SK-N-SH (cell line): ENCODE measurements at regions not wholly inside any gene's neighbourhood (a gene's known extent, or its start where the extent isn't known, plus 50 kb on each side); places are given as distances from the start of the nearest gene placed in this dataset.

Experiments
- CTCF ChIA-PET: fragments of 300-600, 350-600 bp; formaldehyde crosslinking; extraction: SDS; loops from one replicate; lab custom pipeline; 2021; lab: Yijun Ruan, JAX
- POLR2A ChIA-PET: fragments of 350-600 bp; sonication (Branson Sonifier 250); formaldehyde crosslinking; extraction: SDS; loops from one replicate; lab custom pipeline; 2020; ENCODE audit warnings: antibody characterized with exemption, inconsistent platforms; lab: Yijun Ruan, JAX
- DNase-seq: peaks from one replicate; pipeline ENCODE4 v3.0.0; 2012
- H2AFZ ChIP-seq: fragments of 200-600 bp; sonication (generic); 2 replicates; pipeline ENCODE4 v1.8.1; 2016; ENCODE audit warnings: antibody characterized with exemption, mild to moderate bottlenecking, low read depth
- H3F3A ChIP-seq: fragments of 200-600 bp; sonication (generic); replicated peaks from 2 replicates; pipeline ENCODE3; 2016; ENCODE audit warnings: antibody characterized with exemption, mild to moderate bottlenecking; ENCODE audit not compliant: insufficient read depth
- H3K27ac ChIP-seq, 2 experiments: fragments of 200-500 bp in 1 of 2; fragments of 200-600 bp in 1 of 2; sonication (Bioruptor generic) in 1 of 2; sonication (generic), shearing (Covaris generic) in 1 of 2; 2 replicates each; pipeline versions ENCODE4 v1.5.1 to v1.6.1; 2014 to 2016; ENCODE audit warnings: low read depth in 2 of 2, inconsistent platforms in 1 of 2, low read length in 1 of 2, mild to moderate bottlenecking in 1 of 2, mixed read lengths in 1 of 2
- H3K27me3 ChIP-seq: fragments of 200-600 bp; sonication (generic), shearing (Covaris generic); 2 replicates; pipeline ENCODE4 v1.6.1; 2016; ENCODE audit warnings: mixed run types; ENCODE audit not compliant: insufficient read depth
- H3K36me3 ChIP-seq, 2 experiments: fragments of 200-500 bp in 1 of 2; fragments of 200-600 bp in 1 of 2; sonication (Bioruptor generic) in 1 of 2; sonication (generic) in 1 of 2; replicated peaks in 1 of 2; 2 replicates each; pipeline versions ENCODE3 to v1.5.1; 2014 to 2016; ENCODE audit warnings: low read length in 1 of 2, mild to moderate bottlenecking in 1 of 2; ENCODE audit not compliant: insufficient read depth in 2 of 2, control insufficient read depth in 1 of 2
- H3K4me1 ChIP-seq, 2 experiments: fragments of 200-500 bp in 1 of 2; fragments of 200-600 bp in 1 of 2; sonication (Bioruptor generic) in 1 of 2; sonication (generic), shearing (Covaris generic) in 1 of 2; 2 replicates each; pipeline versions ENCODE4 v1.5.1 to v1.6.1; 2014 to 2016; ENCODE audit warnings: low read depth in 1 of 2, low read length in 1 of 2, mixed run types in 1 of 2; ENCODE audit not compliant: insufficient read depth in 2 of 2, control insufficient read depth in 1 of 2
- H3K4me2 ChIP-seq: fragments of 200-600 bp; sonication (generic), shearing (Covaris generic); 2 replicates; pipeline ENCODE4 v1.6.1; 2017; ENCODE audit warnings: mixed run types
- H3K4me3 ChIP-seq, 2 experiments: fragments of 200-500 bp in 1 of 2; fragments of 200-600 bp in 1 of 2; sonication (Bioruptor generic) in 1 of 2; sonication (generic), shearing (Covaris generic) in 1 of 2; 2 replicates each; pipeline versions ENCODE4 v1.5.1 to v1.8.1; 2014 to 2016; ENCODE audit warnings: low read depth in 2 of 2, inconsistent platforms in 1 of 2, low read length in 1 of 2, mild to moderate bottlenecking in 1 of 2, mixed read lengths in 1 of 2, moderate library complexity in 1 of 2
- H3K79me2 ChIP-seq: fragments of 200-600 bp; sonication (generic); 2 replicates; pipeline ENCODE4 v1.8.1; 2017; ENCODE audit warnings: mild to moderate bottlenecking; ENCODE audit not compliant: insufficient read depth
- H3K9ac ChIP-seq: fragments of 200-600 bp; sonication (generic); 2 replicates; pipeline ENCODE4 v1.6.1; 2017; ENCODE audit warnings: mixed run types
- H3K9me2 ChIP-seq: fragments of 200-600 bp; sonication (generic); 2 replicates; pipeline ENCODE4 v1.6.1; 2017; ENCODE audit warnings: mixed run types
- H3K9me3 ChIP-seq: fragments of 200-600 bp; sonication (generic); 2 replicates; pipeline ENCODE4 v1.6.1; 2017; ENCODE audit warnings: mixed run types, mild to moderate bottlenecking, moderate library complexity
- H4K20me1 ChIP-seq: fragments of 200-600 bp; sonication (generic); 2 replicates; pipeline ENCODE4 v1.6.1; 2017; ENCODE audit warnings: mild to moderate bottlenecking, mixed run types; ENCODE audit not compliant: insufficient read depth
- ELF1 ChIP-seq: IDR thresholded peaks from 2 replicates; pipeline ENCODE4 v1.4.0; 2012
- FOXJ3 ChIP-seq: sonication (generic); formaldehyde crosslinking; IDR thresholded peaks from 2 replicates; pipeline ENCODE4 v1.5.1; 2020; ENCODE audit warnings: mild to moderate bottlenecking, missing genetic modification reagents
- JUND ChIP-seq: IDR thresholded peaks from 2 replicates; pipeline ENCODE4 v1.4.0; 2012
- MEF2A ChIP-seq: IDR thresholded peaks from 2 replicates; pipeline ENCODE4 v1.4.0; 2012; ENCODE audit warnings: low read depth, borderline replicate concordance
- NFIC ChIP-seq: IDR thresholded peaks from 2 replicates; pipeline ENCODE4 v1.4.0; 2012; ENCODE audit warnings: borderline replicate concordance
- RAD21 ChIP-seq: IDR thresholded peaks from 2 replicates; pipeline ENCODE4 v1.6.1; 2012; ENCODE audit warnings: mild to moderate bottlenecking, low read length
- RCOR1 ChIP-seq: fragments of 150-350 bp; IDR thresholded peaks from 2 replicates; pipeline ENCODE4 v1.6.1; 2017; ENCODE audit warnings: antibody characterized with exemption, low read length
- RFX5 ChIP-seq: IDR thresholded peaks from 2 replicates; pipeline ENCODE4 v1.6.1; 2012; ENCODE audit warnings: mild to moderate bottlenecking, improper control_type of control experiment, low read length
- RXRA ChIP-seq: IDR thresholded peaks from 2 replicates; pipeline ENCODE4 v1.4.0; 2012; ENCODE audit warnings: low read depth, mild to moderate bottlenecking, borderline replicate concordance
- SIN3A ChIP-seq: IDR thresholded peaks from 2 replicates; pipeline ENCODE4 v1.6.1; 2012; ENCODE audit warnings: low read depth, mild to moderate bottlenecking, low read length, moderate library complexity, borderline replicate concordance
- TCF12 ChIP-seq: IDR thresholded peaks from 2 replicates; pipeline ENCODE4 v1.4.0; 2012
- TEAD4 ChIP-seq: IDR thresholded peaks from 2 replicates; pipeline ENCODE4 v1.4.0; 2012; ENCODE audit warnings: mild to moderate bottlenecking, borderline replicate concordance; ENCODE audit not compliant: insufficient read depth
- YY1 ChIP-seq: IDR thresholded peaks from 2 replicates; pipeline ENCODE4 v1.4.0; 2012; ENCODE audit warnings: low read depth, mild to moderate bottlenecking
- WGBS: methylation state at CpG from one replicate; pipeline ENCODE4 v1.1.6; 2017; ENCODE audit warnings: low lambda C conversion rate; 5-methylcytosine and 5-hydroxymethylcytosine counted together
- TF ChIP-seq, protein P1 (sequence below): IDR thresholded peaks from 2 replicates; pipeline ENCODE4 v1.4.0; 2012; ENCODE audit warnings: low read depth, borderline replicate concordance
- TF ChIP-seq, protein P2 (sequence below): IDR thresholded peaks from 2 replicates; pipeline ENCODE4 v1.4.0; 2012; ENCODE audit warnings: low read depth, borderline replicate concordance
- TF ChIP-seq, protein P3 (sequence below): IDR thresholded peaks from 2 replicates; pipeline ENCODE4; 2012
- TF ChIP-seq, protein P4 (sequence below): fragments of 150-350 bp; IDR thresholded peaks from 2 replicates; pipeline ENCODE4 v1.6.1; 2017; ENCODE audit warnings: antibody characterized with exemption, low read length, low read depth, borderline replicate concordance
- TF ChIP-seq, protein P5 (sequence below): fragments of 150-350 bp; IDR thresholded peaks from 2 replicates; pipeline ENCODE4 v1.6.1; 2016; ENCODE audit warnings: mild to moderate bottlenecking, low read depth, low read length

DNA sequence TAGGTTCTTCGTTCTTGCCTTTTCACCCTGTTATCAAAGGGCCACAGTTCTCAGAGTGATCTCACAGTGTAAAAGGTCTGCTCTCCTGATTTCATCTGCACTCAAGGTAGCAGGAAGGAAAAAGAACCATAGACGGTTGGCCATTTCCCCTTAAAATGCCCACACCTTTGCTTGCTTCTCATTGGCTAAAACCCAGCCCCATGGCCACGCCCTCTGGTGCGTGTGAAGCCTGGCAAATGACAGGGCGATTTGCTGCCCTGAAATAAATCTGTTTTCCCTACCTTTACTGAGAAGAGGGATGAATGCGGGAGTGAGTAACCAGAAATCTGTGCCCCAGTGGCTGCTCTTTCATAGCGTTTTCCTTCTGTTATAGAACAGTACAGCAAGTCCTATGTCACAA is 269.3 kb downstream of the POU4F1 start:
- H3K4me2 ChIP-seq = no peak overlapping the region
- no peak overlapping the region for H3K27ac ChIP-seq
- DNase-seq = no peak
- POLR2A ChIA-PET = no interaction called here
- H3K4me1 ChIP-seq = no peaks in the 10 kb centered on the region
- WGBS = 57% methylated on average over 7 of the region's 7 CpGs
- no peaks in the 10 kb centered on the region for H3K27me3 ChIP-seq
- TF ChIP-seq TCF12 = no peak
- TF ChIP-seq RFX5 = no peak
- no peak for TF ChIP-seq NFIC
- TF ChIP-seq, protein P1, sequence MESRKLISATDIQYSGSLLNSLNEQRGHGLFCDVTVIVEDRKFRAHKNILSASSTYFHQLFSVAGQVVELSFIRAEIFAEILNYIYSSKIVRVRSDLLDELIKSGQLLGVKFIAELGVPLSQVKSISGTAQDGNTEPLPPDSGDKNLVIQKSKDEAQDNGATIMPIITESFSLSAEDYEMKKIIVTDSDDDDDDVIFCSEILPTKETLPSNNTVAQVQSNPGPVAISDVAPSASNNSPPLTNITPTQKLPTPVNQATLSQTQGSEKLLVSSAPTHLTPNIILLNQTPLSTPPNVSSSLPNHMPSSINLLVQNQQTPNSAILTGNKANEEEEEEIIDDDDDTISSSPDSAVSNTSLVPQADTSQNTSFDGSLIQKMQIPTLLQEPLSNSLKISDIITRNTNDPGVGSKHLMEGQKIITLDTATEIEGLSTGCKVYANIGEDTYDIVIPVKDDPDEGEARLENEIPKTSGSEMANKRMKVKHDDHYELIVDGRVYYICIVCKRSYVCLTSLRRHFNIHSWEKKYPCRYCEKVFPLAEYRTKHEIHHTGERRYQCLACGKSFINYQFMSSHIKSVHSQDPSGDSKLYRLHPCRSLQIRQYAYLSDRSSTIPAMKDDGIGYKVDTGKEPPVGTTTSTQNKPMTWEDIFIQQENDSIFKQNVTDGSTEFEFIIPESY = no peak
- no peak for TF ChIP-seq JUND
- no peak for TF ChIP-seq RAD21
- no peak for TF ChIP-seq YY1
- TF ChIP-seq RXRA = no peak
- TF ChIP-seq, protein P2, sequence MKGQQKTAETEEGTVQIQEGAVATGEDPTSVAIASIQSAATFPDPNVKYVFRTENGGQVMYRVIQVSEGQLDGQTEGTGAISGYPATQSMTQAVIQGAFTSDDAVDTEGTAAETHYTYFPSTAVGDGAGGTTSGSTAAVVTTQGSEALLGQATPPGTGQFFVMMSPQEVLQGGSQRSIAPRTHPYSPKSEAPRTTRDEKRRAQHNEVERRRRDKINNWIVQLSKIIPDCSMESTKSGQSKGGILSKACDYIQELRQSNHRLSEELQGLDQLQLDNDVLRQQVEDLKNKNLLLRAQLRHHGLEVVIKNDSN = no peak
- no peak for TF ChIP-seq MEF2A
- no peak for TF ChIP-seq TEAD4
- TF ChIP-seq, protein P3, sequence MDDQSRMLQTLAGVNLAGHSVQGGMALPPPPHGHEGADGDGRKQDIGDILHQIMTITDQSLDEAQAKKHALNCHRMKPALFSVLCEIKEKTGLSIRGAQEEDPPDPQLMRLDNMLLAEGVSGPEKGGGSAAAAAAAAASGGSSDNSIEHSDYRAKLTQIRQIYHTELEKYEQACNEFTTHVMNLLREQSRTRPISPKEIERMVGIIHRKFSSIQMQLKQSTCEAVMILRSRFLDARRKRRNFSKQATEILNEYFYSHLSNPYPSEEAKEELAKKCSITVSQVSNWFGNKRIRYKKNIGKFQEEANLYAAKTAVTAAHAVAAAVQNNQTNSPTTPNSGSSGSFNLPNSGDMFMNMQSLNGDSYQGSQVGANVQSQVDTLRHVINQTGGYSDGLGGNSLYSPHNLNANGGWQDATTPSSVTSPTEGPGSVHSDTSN = no peak
- no peak for TF ChIP-seq FOXJ3
- TF ChIP-seq, protein P4, sequence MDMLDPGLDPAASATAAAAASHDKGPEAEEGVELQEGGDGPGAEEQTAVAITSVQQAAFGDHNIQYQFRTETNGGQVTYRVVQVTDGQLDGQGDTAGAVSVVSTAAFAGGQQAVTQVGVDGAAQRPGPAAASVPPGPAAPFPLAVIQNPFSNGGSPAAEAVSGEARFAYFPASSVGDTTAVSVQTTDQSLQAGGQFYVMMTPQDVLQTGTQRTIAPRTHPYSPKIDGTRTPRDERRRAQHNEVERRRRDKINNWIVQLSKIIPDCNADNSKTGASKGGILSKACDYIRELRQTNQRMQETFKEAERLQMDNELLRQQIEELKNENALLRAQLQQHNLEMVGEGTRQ = no peak
- TF ChIP-seq SIN3A = no peak
- TF ChIP-seq, protein P5, sequence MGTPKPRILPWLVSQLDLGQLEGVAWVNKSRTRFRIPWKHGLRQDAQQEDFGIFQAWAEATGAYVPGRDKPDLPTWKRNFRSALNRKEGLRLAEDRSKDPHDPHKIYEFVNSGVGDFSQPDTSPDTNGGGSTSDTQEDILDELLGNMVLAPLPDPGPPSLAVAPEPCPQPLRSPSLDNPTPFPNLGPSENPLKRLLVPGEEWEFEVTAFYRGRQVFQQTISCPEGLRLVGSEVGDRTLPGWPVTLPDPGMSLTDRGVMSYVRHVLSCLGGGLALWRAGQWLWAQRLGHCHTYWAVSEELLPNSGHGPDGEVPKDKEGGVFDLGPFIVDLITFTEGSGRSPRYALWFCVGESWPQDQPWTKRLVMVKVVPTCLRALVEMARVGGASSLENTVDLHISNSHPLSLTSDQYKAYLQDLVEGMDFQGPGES = no peak
- no peak for TF ChIP-seq ELF1
- TF ChIP-seq RCOR1 = no peak
- no peak overlapping the region for H2AFZ ChIP-seq
- no peaks in the 10 kb centered on the region for H3K79me2 ChIP-seq
- H3K9ac ChIP-seq = no peak overlapping the region
- no peaks in the 10 kb centered on the region for H4K20me1 ChIP-seq
- H3K4me3 ChIP-seq = no peak overlapping the region
- H3F3A ChIP-seq = no peaks in the 10 kb centered on the region
- H3K9me2 ChIP-seq = no peaks in the 10 kb centered on the region
- no peaks in the 10 kb centered on the region for H3K9me3 ChIP-seq
- H3K36me3 ChIP-seq = no peaks in the 10 kb centered on the region
- CTCF ChIA-PET = no interaction called here
